Left lung (tissue), 4 donors: ENCODE measurements at regions not wholly inside any gene's neighbourhood (a gene's known extent, or its start where the extent isn't known, plus 50 kb on each side); places are given as distances from the start of the nearest gene placed in this dataset.

Source experiments
- ATAC-seq: fragments of 200-7000 bp; cut with Tn5 transposase; one replicate; pipeline ENCODE4 v1.9.1; 2020; ENCODE audit warnings: moderate library complexity
- DNase-seq, 4 donors: peaks; one replicate each; pipeline ENCODE4 v3.0.0-alpha.2; 2013 to 2020
- H3K27ac ChIP-seq, 2 donors: fragments of 200-600 bp; sonication (generic) in 1 of 2; one replicate each; pipeline versions ENCODE4 v1.5.0 to v1.8.0; 2020 to 2021
- H3K27me3 ChIP-seq, 2 donors: fragments of 200-600 bp; sonication (generic) in 1 of 2; one replicate each; pipeline versions ENCODE4 v1.5.0 to v1.8.0; 2020 to 2021
- H3K36me3 ChIP-seq, 2 donors: fragments of 200-600 bp; sonication (generic) in 1 of 2; one replicate each; pipeline versions ENCODE4 v1.5.0 to v1.8.0; 2020 to 2021
- H3K4me1 ChIP-seq, 2 donors: fragments of 200-600 bp; one replicate each; pipeline ENCODE4 v1.8.0; 2021
- H3K4me3 ChIP-seq, 2 donors: fragments of 200-600 bp; sonication (generic) in 1 of 2; one replicate each; pipeline versions ENCODE4 v1.5.0 to v1.8.0; 2020 to 2021; ENCODE audit warnings: mild to moderate bottlenecking in 1 of 2
- H3K9me3 ChIP-seq, 2 donors: fragments of 200-600 bp; sonication (generic) in 1 of 2; one replicate each; pipeline versions ENCODE4 v1.5.0 to v1.8.0; 2020 to 2021
- intact Hi-C, 2 donors: fragments of 100-400 bp; cut with DNase I; formaldehyde crosslinking; loops; one replicate each; pipeline versions ENCODE4 v1.11.2 to v1.14.2; 2022
- TF ChIP-seq, protein P1 (sequence below), 2 donors: fragments of 200-600 bp; sonication (generic) in 1 of 2; IDR thresholded peaks; one replicate each; pipeline versions ENCODE4 v1.5.0 to v1.8.0; 2021; ENCODE audit warnings: antibody characterized with exemption in 2 of 2
- donor health status: DM: no; HTN: yes; CAD: no.
- donor health status: DM: no; HTN: no; CAD: no.

DNA sequence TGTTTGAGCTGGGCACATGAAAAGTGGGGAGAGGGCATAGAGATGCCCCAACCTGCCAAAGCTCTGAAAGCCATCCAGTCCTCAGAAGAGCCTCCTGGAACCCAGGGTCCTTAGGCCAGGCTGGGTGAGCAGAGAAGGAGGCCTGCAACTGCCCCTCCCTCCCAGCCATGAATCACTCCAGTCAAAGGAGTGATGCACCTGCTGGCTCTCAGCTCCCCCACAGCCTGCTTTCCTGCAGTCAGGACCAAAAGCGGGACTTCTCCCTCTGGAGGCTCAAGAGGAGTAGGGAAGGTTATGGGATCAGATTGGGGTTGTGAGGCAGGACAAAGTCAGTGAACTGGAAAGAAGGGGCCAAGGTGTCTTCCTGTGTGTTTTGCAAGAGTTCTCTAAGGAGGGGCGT, 145.6 kb downstream of the TMEM132E start:
- Histone ChIP-seq H3K27ac (no peak overlapping the region), H3K4me3 (no peak overlapping the region), H3K4me1 (no peaks in the 10 kb centered on the region), H3K27me3 (peaks cover 0 to 30% of the 10 kb centered on the region in 2 donors), H3K36me3 (no peaks in the 10 kb centered on the region), H3K9me3 (no peaks in the 10 kb centered on the region)
- ATAC-seq (no peak), DNase-seq (no peak)
- TF ChIP-seq, protein P1, sequence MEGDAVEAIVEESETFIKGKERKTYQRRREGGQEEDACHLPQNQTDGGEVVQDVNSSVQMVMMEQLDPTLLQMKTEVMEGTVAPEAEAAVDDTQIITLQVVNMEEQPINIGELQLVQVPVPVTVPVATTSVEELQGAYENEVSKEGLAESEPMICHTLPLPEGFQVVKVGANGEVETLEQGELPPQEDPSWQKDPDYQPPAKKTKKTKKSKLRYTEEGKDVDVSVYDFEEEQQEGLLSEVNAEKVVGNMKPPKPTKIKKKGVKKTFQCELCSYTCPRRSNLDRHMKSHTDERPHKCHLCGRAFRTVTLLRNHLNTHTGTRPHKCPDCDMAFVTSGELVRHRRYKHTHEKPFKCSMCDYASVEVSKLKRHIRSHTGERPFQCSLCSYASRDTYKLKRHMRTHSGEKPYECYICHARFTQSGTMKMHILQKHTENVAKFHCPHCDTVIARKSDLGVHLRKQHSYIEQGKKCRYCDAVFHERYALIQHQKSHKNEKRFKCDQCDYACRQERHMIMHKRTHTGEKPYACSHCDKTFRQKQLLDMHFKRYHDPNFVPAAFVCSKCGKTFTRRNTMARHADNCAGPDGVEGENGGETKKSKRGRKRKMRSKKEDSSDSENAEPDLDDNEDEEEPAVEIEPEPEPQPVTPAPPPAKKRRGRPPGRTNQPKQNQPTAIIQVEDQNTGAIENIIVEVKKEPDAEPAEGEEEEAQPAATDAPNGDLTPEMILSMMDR (IDR thresholded peaks at IDR 0.05), result no peak
- intact Hi-C loops, result no loop called here

DNA sequence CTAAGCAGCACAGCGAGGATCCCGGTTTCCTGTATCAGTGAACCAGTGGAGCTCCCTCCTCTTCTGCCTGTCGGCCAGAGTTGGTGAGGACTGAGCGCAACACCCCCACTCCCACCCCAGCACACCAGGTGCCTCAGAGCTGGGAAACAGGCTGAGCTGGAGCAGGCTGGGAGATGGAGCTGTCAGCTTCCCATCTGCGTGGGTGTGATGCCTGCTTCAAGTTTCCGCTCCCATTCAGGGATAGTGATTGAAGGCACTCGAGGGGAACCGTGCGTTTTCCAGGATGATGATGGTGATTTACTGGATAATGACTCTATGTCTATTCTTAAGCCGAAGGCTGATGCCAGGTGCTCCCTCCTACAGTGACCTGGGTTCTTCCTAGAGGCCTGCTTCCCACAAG, 144.5 kb downstream of the TMEM132E start:
- ATAC-seq (no peak), DNase-seq (no peak)
- intact Hi-C loops, result no loop called here
- TF ChIP-seq, protein P1 (IDR thresholded peaks at IDR 0.05), result no peak
- H3K27ac ChIP-seq, result no peak overlapping the region
- H3K36me3 ChIP-seq, result no peaks in the 10 kb centered on the region
- no peaks in the 10 kb centered on the region for H3K9me3 ChIP-seq
- H3K4me1 ChIP-seq, result no peaks in the 10 kb centered on the region
- no peak overlapping the region for H3K4me3 ChIP-seq
- H3K27me3 ChIP-seq, result peaks cover 0 to 28% of the 10 kb centered on the region in 2 donors

GRCh38 chr17:34721326-34721725, 141.9 kb downstream of the TMEM132E start:
- TF ChIP-seq, protein P1 (IDR thresholded peaks at IDR 0.05), result no peak
- no peak overlapping the region for H3K4me3 ChIP-seq
- no peaks in the 10 kb centered on the region for H3K9me3 ChIP-seq
- H3K36me3 ChIP-seq, result no peaks in the 10 kb centered on the region
- H3K4me1 ChIP-seq, result no peaks in the 10 kb centered on the region
- intact Hi-C loops, result no loop called here
- ATAC-seq (no peak), DNase-seq (no peak)
- H3K27ac ChIP-seq, result no peak overlapping the region
- H3K27me3 ChIP-seq, result peaks cover 0 to 25% of the 10 kb centered on the region in 2 donors

- intact Hi-C loops, result no loop called here
- H3K36me3 ChIP-seq, result no peaks in the 10 kb centered on the region
- H3K4me1 ChIP-seq, result no peaks in the 10 kb centered on the region
- ATAC-seq, result no peak
- TF ChIP-seq, protein P1 (IDR thresholded peaks at IDR 0.05), result no peak
- H3K27ac ChIP-seq, result no peak overlapping the region
- DNase-seq, result no peak
- no peak overlapping the region for H3K4me3 ChIP-seq
- no peaks in the 10 kb centered on the region for H3K9me3 ChIP-seq
- H3K27me3 ChIP-seq, result peaks cover 0 to 25% of the 10 kb centered on the region in 2 donors
These were observed 141.4 kb downstream of the TMEM132E start for GRCh38 chr17:34720760-34721159.

- ATAC-seq, result no peak
- intact Hi-C loops, result no loop called here
These were observed 140.2 kb downstream of the TMEM132E start for GRCh38 chr17:34719569-34719968.

More at GRCh38 chr17:34719569-34719968, 140.2 kb downstream of the TMEM132E start:
- DNase-seq, result no peak
- no peak overlapping the region for H3K4me3 ChIP-seq
- no peaks in the 10 kb centered on the region for H3K36me3 ChIP-seq
- TF ChIP-seq, protein P1 (IDR thresholded peaks at IDR 0.05), result no peak
- no peak overlapping the region for H3K27ac ChIP-seq
- H3K9me3 ChIP-seq, result no peaks in the 10 kb centered on the region
- H3K4me1 ChIP-seq, result no peaks in the 10 kb centered on the region
- H3K27me3 ChIP-seq, result peaks cover 0 to 32% of the 10 kb centered on the region in 2 donors
